GM23338 (cell line): ENCODE measurements at regions not wholly inside any gene's neighbourhood (a gene's known extent, or its start where the extent isn't known, plus 50 kb on each side); places are given as distances from the start of the nearest gene placed in this dataset.

Experiments
- ATAC-seq: fragments of 200-7000 bp; cut with Tn5 transposase; 3 replicates; pipeline ENCODE4 v1.9.1; 2020
- DNase-seq: peaks from one replicate; pipeline ENCODE4 v3.0.0-alpha.2; 2015; ENCODE audit warnings: low spot score
- H2AFZ ChIP-seq: fragments of 200-600 bp; sonication (generic); 2 replicates; pipeline ENCODE4 v1.8.0; 2016; ENCODE audit warnings: antibody characterized with exemption, mild to moderate bottlenecking, moderate library complexity
- H3F3A ChIP-seq: fragments of 200-600 bp; sonication (generic); replicated peaks from 2 replicates; pipeline ENCODE4 v1.8.0; 2017; ENCODE audit warnings: antibody characterized with exemption, mixed run types, low read depth
- H3K27ac ChIP-seq: fragments of 200-600 bp; sonication (generic); 2 replicates; pipeline ENCODE4 v1.6.1; 2016; ENCODE audit warnings: low read depth
- H3K27me3 ChIP-seq: fragments of 200-600 bp; sonication (generic); 2 replicates; pipeline ENCODE4 v1.8.0; 2016; ENCODE audit warnings: mild to moderate bottlenecking, mixed run types, moderate library complexity; ENCODE audit not compliant: insufficient read depth
- H3K36me3 ChIP-seq: fragments of 200-600 bp; sonication (generic); 2 replicates; pipeline ENCODE4 v1.8.0; 2016; ENCODE audit warnings: mild to moderate bottlenecking; ENCODE audit not compliant: insufficient read depth
- H3K4me1 ChIP-seq: fragments of 200-600 bp; sonication (generic); 2 replicates; pipeline ENCODE4 v1.8.0; 2016; ENCODE audit warnings: mild to moderate bottlenecking, moderate library complexity; ENCODE audit not compliant: insufficient read depth
- H3K4me2 ChIP-seq: fragments of 200-600 bp; sonication (generic); 2 replicates; pipeline ENCODE4 v1.7.1; 2017; ENCODE audit warnings: mixed run types
- H3K4me3 ChIP-seq: fragments of 200-600 bp; sonication (generic); 2 replicates; pipeline ENCODE4 v1.6.1; 2016; ENCODE audit warnings: mixed run types
- H3K79me2 ChIP-seq: fragments of 200-600 bp; sonication (generic); replicated peaks from 2 replicates; pipeline ENCODE4 v1.8.0; 2017; ENCODE audit warnings: mild to moderate bottlenecking; ENCODE audit not compliant: insufficient read depth
- H3K9me2 ChIP-seq: fragments of 200-600 bp; sonication (generic); 2 replicates; pipeline ENCODE4 v1.8.0; 2017; ENCODE audit not compliant: insufficient read depth
- H4K20me1 ChIP-seq: fragments of 200-600 bp; sonication (generic); replicated peaks from 2 replicates; pipeline ENCODE4 v1.8.0; 2017; ENCODE audit warnings: mild to moderate bottlenecking; ENCODE audit not compliant: insufficient read depth
- H3K27ac Mint-ChIP-seq: 2 replicates; pipeline ENCODE4 v1.8.0; 2020; ENCODE audit warnings: inconsistent platforms, mild to moderate bottlenecking, moderate library complexity, mixed read lengths
- H3K27me3 Mint-ChIP-seq: 3 replicates; pipeline ENCODE4 v1.8.0; 2022; ENCODE audit warnings: low read depth, mild to moderate bottlenecking, moderate library complexity, mixed read lengths, inconsistent platforms; ENCODE audit not compliant: insufficient read depth, poor library complexity
- H3K36me3 Mint-ChIP-seq: 3 replicates; pipeline ENCODE4 v1.8.0; 2021; ENCODE audit warnings: low read depth, mild to moderate bottlenecking, inconsistent platforms, moderate library complexity, mixed read lengths
- H3K4me1 Mint-ChIP-seq: 3 replicates; pipeline ENCODE4 v1.8.0; 2020; ENCODE audit warnings: mild to moderate bottlenecking, inconsistent platforms, mixed read lengths
- H3K4me3 Mint-ChIP-seq: 3 replicates; pipeline ENCODE4 v1.8.0; 2021; ENCODE audit warnings: moderate library complexity, mild to moderate bottlenecking, inconsistent platforms, mixed read lengths
- H3K9me3 Mint-ChIP-seq: 3 replicates; pipeline ENCODE4 v1.8.0; 2020; ENCODE audit warnings: moderate library complexity, mild to moderate bottlenecking, inconsistent platforms, mixed read lengths
- NANOG ChIP-seq: IDR thresholded peaks from 2 replicates; pipeline ENCODE4 v1.6.1; 2016; ENCODE audit warnings: antibody characterized with exemption, borderline replicate concordance
- POLR2AphosphoS5 ChIP-seq: IDR thresholded peaks from 2 replicates; pipeline ENCODE4 v1.6.1; 2016; ENCODE audit warnings: antibody characterized with exemption, low read depth
- ZNF114 ChIP-seq: fragments of 250-450 bp; sonication (Bioruptor Pico); IDR thresholded peaks from 2 replicates; pipeline ENCODE4 v1.5.0; 2020; ENCODE audit warnings: mild to moderate bottlenecking, moderate library complexity
- ZNF462 ChIP-seq: fragments of 250-450 bp; sonication (Bioruptor Pico); IDR thresholded peaks from 2 replicates; pipeline ENCODE4 v1.5.0; 2020; ENCODE audit warnings: mild to moderate bottlenecking, moderate library complexity
- TF ChIP-seq, protein P1 (sequence below), 2 experiments: fragments of 200-600 bp in 1 of 2; sonication (generic) in 1 of 2; conservative IDR thresholded peaks; 2 replicates each; pipeline versions ENCODE4 v1.5.1 to v1.6.1; 2016 to 2017; ENCODE audit warnings: antibody characterized with exemption in 2 of 2, low read depth in 2 of 2, mild to moderate bottlenecking in 2 of 2, moderate library complexity in 1 of 2

DNA sequence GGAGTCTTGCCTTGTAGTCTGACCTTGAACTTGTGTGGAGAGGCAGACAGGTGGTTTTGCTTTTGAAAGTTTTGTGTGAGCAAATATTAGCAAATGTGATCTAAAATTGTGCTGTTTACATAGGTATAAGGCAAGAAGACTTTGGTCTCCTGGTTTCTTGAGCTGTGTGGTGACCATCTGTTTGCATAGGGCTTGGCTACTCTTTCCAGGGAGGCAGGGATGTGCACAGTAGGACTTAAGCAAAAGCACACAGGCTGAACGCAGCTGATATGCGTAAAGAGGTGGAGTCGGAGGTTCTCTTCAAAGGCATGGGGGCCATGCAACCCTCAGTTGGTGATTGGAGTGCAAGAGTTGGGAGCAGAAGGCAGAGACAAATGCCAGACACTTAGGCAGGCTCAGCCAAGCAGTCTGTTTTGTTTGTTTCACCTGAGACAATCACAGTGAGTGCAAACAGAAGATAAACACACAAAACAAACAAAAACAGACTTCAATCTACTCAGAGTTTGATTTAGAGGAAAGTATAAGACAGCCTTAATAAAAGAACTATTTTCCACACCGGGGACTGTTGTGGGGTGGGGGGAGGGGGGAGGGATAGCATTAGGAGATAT, 744.2 kb downstream of the MTRR start:
- no peaks in the 10 kb centered on the region for H3K27me3 ChIP-seq
- no peak overlapping the region for H3K4me3 ChIP-seq
- H4K20me1 ChIP-seq: no peaks in the 10 kb centered on the region
- no peak overlapping the region for H3K27ac ChIP-seq
- H3K4me1 ChIP-seq: peaks cover 8% of the 10 kb centered on the region; the same call in 1 of the 2 replicates
- H2AFZ ChIP-seq: no peak overlapping the region
- H3K27ac Mint-ChIP-seq: no peak overlapping the region
- H3K9me2 ChIP-seq: 0 out of 2 replicates have a peak, but pooled peaks cover 5% of the 10 kb centered on the region
- no peak for DNase-seq
- H3K36me3 Mint-ChIP-seq: no peaks in the 10 kb centered on the region
- no peaks in the 10 kb centered on the region; the same call in 2 of the 3 replicates for H3K9me3 Mint-ChIP-seq
- no peaks in the 10 kb centered on the region for H3K79me2 ChIP-seq
- H3K27me3 Mint-ChIP-seq: no peaks in the 10 kb centered on the region
- no peak overlapping the region for H3K4me2 ChIP-seq
- H3K4me1 Mint-ChIP-seq: peaks cover 10% of the 10 kb centered on the region
- ATAC-seq: no peak
- H3F3A ChIP-seq: no peaks in the 10 kb centered on the region
- no peak overlapping the region for H3K4me3 Mint-ChIP-seq
- TF ChIP-seq NANOG (no peak), ZNF462 (CRISPR knock-in tag) (no peak), POLR2AphosphoS5 (no peak), ZNF114 (no peak)
- TF ChIP-seq, protein P1, sequence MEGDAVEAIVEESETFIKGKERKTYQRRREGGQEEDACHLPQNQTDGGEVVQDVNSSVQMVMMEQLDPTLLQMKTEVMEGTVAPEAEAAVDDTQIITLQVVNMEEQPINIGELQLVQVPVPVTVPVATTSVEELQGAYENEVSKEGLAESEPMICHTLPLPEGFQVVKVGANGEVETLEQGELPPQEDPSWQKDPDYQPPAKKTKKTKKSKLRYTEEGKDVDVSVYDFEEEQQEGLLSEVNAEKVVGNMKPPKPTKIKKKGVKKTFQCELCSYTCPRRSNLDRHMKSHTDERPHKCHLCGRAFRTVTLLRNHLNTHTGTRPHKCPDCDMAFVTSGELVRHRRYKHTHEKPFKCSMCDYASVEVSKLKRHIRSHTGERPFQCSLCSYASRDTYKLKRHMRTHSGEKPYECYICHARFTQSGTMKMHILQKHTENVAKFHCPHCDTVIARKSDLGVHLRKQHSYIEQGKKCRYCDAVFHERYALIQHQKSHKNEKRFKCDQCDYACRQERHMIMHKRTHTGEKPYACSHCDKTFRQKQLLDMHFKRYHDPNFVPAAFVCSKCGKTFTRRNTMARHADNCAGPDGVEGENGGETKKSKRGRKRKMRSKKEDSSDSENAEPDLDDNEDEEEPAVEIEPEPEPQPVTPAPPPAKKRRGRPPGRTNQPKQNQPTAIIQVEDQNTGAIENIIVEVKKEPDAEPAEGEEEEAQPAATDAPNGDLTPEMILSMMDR (conservative IDR thresholded peaks at IDR 0.05; ENCODE audit: low read depth in 2 of 2): no peak
- H3K36me3 ChIP-seq: no peaks in the 10 kb centered on the region
